OCI-LY1 (cell line): ENCODE measurements at regions not wholly inside any gene's neighbourhood (a gene's known extent, or its start where the extent isn't known, plus 50 kb on each side); places are given as distances from the start of the nearest gene placed in this dataset.

Experiments
- CTCF ChIP-seq: fragments of 200-600 bp; sonication (generic), shearing (Covaris generic); IDR thresholded peaks from 2 replicates; pipeline ENCODE4 v1.5.1; 2017; ENCODE audit warnings: mild to moderate bottlenecking, antibody characterized with exemption, low read length, moderate library complexity, mixed read lengths
- EZH2 ChIP-seq: fragments of 200-600 bp; sonication (generic), shearing (Covaris generic); IDR thresholded peaks from 2 replicates; pipeline ENCODE4 v1.8.0; 2017; ENCODE audit warnings: borderline replicate concordance, mixed run types, mild to moderate bottlenecking, antibody characterized with exemption, low read length, moderate library complexity, mixed read lengths

- TF ChIP-seq EZH2: no peak
- TF ChIP-seq CTCF: no peak
These were observed 630.2 kb upstream of the FTMT start for GRCh38 chr5:121221483-121221882.
